Pancreas (tissue), 10 donors: ENCODE measurements at regions not wholly inside any gene's neighbourhood (a gene's known extent, or its start where the extent isn't known, plus 50 kb on each side); places are given as distances from the start of the nearest gene placed in this dataset.
"Not testable (repeated sequence)": the region's sequence is repeated elsewhere in the genome, so short reads cannot be mapped to it uniquely, and the experiment has no call there.

Experiments used
- ATAC-seq, 4 donors: fragments of 200-7000 bp; cut with Tn5 transposase; one replicate each; pipeline versions ENCODE4 v1.8.0 to v1.9.1; 2020; ENCODE audit warnings: mild to moderate bottlenecking in 4 of 4, moderate library complexity in 4 of 4
- DNase-seq, 6 donors: peaks; one replicate each; pipeline ENCODE4 v3.0.0-alpha.2; 2020
- FAIRE-seq: peaks from 2 replicates; lab custom pipeline; 2012; peaks lifted over from hg19 to GRCh38; lab: Jason Lieb, UNC
- H3K27ac ChIP-seq, 4 donors: fragments of 200-600 bp; sonication (generic); 1 replicate in 3 of 4; 2 replicates in 1 of 4; pipeline versions ENCODE4 v1.5.0 to v1.8.0; 2020
- H3K27me3 ChIP-seq, 4 donors: fragments of 200-600 bp; one replicate each; pipeline ENCODE4 v1.8.0; 2021
- H3K36me3 ChIP-seq, 3 donors: fragments of 200-600 bp; sonication (generic) in 1 of 3; one replicate each; pipeline versions ENCODE4 v1.5.0 to v1.8.0; 2020 to 2021
- H3K4me1 ChIP-seq, 3 donors: fragments of 200-600 bp; one replicate each; pipeline ENCODE4 v1.8.0; 2021
- H3K4me3 ChIP-seq, 4 donors: fragments of 200-600 bp; sonication (generic) in 2 of 4; one replicate each; pipeline versions ENCODE4 v1.5.0 to v1.8.0; 2020 to 2021
- H3K9me3 ChIP-seq, 4 donors: fragments of 200-600 bp; one replicate each; pipeline ENCODE4 v1.8.0; 2021
- WGBS, 2 donors: extraction: QIAGEN DNeasy Blood & Tissue Kit; methylation state at CpG; one replicate each; pipeline ENCODE4 v1.1.7; 2013; 5-methylcytosine and 5-hydroxymethylcytosine counted together
- intact Hi-C, 3 donors: fragments of 100-400 bp; cut with DNase I; formaldehyde crosslinking; loops; one replicate each; pipeline versions ENCODE4 v1.11.1 to v1.14.2; 2022
- donor health status: healthy with polysubstance abuse.
- donor health status: DM: no; HTN: no; CAD: no; lungs with moderate emphysema.
- donor health status: DM: no; HTN: no; CAD: no.
- donor health status: control.
- donor health status: control.
- donor health status: Bipolar disorder and iron deficiency.
- donor health status: DM: yes; HTN: yes; CAD: no.
- donor health status: DM: no; HTN: no; CAD: no.
- donor health status: DM: no; HTN: no; CAD: no.
- donor health status: DM: yes; HTN: yes; CAD: no.

GRCh38 chr21:6428498-6429092, 4092.8 kb upstream of the TPTE start:
- H3K27ac ChIP-seq, intact Hi-C loops, H3K27me3 ChIP-seq, H3K36me3 ChIP-seq, H3K4me1 ChIP-seq, H3K4me3 ChIP-seq, FAIRE-seq, H3K9me3 ChIP-seq: not testable (repeated sequence)
- peak in 2 of 4 donors; percentile 11 to 31 for ATAC-seq
- peak in 2 of 6 donors; percentile 7 to 12 for DNase-seq
- WGBS, 2 donors = 77 to 88% methylated on average over 5 to 6 of the region's 25 CpGs

GRCh38 chr21:6429924-6430323, 4091.5 kb upstream of the TPTE start:
- H3K4me3 ChIP-seq, ATAC-seq, intact Hi-C loops, H3K9me3 ChIP-seq, H3K36me3 ChIP-seq, H3K27ac ChIP-seq, FAIRE-seq, H3K4me1 ChIP-seq, DNase-seq, H3K27me3 ChIP-seq: not testable (repeated sequence)
- no CpG with 5 or more reads among the region's 8 CpGs for WGBS, 2 donors

- H3K27me3 ChIP-seq, intact Hi-C loops, H3K4me3 ChIP-seq, H3K27ac ChIP-seq, H3K4me1 ChIP-seq, FAIRE-seq, H3K36me3 ChIP-seq, H3K9me3 ChIP-seq: not testable (repeated sequence)
- ATAC-seq = peak in 2 of 4 donors; percentile 16 to 32
- WGBS, 2 donors = no CpG with 5 or more reads among the region's 12 CpGs
- DNase-seq = peak in 3 of 6 donors; percentile 17 to 64 (median 25)
Observed at GRCh38 chr21:6433149-6433548, 4088.2 kb upstream of the TPTE start.

DNA sequence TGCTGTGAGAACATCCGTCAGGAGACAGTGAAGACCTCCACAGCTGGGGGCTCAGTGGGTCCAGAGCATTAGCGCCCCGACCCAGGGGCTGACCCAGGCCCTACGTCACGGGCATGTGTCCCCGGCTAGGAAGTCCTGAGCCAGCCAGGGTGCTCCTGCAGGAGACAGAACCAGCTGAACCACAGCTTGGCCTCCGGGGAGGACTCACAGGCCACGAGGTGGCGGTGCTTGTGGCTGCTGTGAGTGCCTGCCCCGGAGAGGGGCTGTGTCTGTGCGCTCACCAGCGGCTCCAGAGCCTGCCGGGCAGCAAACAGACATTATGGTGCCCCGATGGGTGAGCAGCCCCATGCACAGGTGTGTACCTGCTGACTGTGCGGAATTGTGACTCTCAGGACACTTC, 4085.2 kb upstream of the TPTE start:
- 66% methylated on average over 6 of the region's 15 CpGs; no CpG with 5 or more reads in 1 of the 2 donors for WGBS, 2 donors
- H3K27me3 ChIP-seq, H3K4me1 ChIP-seq, FAIRE-seq, intact Hi-C loops, H3K4me3 ChIP-seq, H3K36me3 ChIP-seq, H3K9me3 ChIP-seq, ATAC-seq, H3K27ac ChIP-seq: not testable (repeated sequence)
- peak in 4 of 6 donors; percentile 7 to 27 (median 11) for DNase-seq

- H3K4me1 ChIP-seq, H3K4me3 ChIP-seq, FAIRE-seq, H3K27me3 ChIP-seq, H3K36me3 ChIP-seq, intact Hi-C loops, H3K9me3 ChIP-seq: not testable (repeated sequence)
- ATAC-seq (peak; percentile 74 to 93 (median 82)), DNase-seq (peak in 2 of 6 donors; percentile 12 to 27)
- H3K27ac ChIP-seq = peak overlapping the region in 1 of 4 donors; percentile 44
- no CpG with 5 or more reads among the region's 21 CpGs for WGBS, 2 donors
Observed at GRCh38 chr21:6436971-6437833, 4084.2 kb upstream of the TPTE start.

DNA sequence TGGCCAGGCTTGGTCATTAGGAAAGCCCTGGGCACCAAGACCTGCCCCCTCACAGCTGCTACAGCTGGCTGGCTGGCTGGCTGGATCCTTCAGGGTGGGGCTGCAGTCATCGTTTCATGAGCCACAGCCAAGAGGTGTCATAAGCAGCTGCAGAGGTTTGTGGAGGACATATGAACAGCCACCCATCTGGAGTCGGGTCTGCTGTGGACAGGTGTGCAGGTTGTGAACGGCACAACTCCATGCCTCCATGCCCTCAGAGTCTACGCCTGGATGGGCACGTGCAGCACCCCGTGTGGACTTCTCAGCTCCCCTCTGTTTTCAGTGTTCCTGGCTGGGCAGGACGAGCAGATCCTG, 4083.6 kb upstream of the TPTE start:
- DNase-seq = peak in 3 of 6 donors; percentile 10 to 47 (median 30)
- H3K27me3 ChIP-seq, FAIRE-seq, intact Hi-C loops, H3K4me1 ChIP-seq, H3K36me3 ChIP-seq, H3K9me3 ChIP-seq, H3K4me3 ChIP-seq: not testable (repeated sequence)
- WGBS, 2 donors = 14 to 25% methylated on average over 1 to 5 of the region's 7 CpGs
- peak overlapping the region in 1 of 4 donors; percentile 44 for H3K27ac ChIP-seq
- ATAC-seq = peak; percentile 51 to 64 (median 58)

DNA sequence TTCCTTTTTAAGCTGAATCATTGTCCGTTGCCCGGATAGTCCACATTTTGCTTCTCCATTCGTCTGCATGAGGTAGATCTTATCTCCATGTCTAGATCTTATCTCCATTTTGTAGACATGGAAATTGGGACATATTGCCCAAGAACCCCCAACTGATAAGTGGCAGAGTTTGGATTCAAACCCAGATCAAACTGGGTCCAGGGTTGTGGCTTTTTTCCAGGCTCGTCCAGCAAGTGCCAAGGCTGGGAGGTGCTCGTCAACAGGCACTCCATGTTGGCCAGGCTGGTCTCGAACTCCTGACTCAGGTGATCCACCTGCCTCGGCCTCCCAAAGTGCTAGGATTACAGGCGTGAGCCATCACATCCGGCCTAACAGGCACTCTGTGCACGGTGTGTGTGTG, 4082.3 kb upstream of the TPTE start:
- intact Hi-C loops, FAIRE-seq, H3K4me3 ChIP-seq, H3K27ac ChIP-seq, ATAC-seq, H3K27me3 ChIP-seq, H3K36me3 ChIP-seq, H3K9me3 ChIP-seq, H3K4me1 ChIP-seq: not testable (repeated sequence)
- 50 to 67% methylated on average over 1 to 3 of the region's 10 CpGs for WGBS, 2 donors
- peak in 3 of 6 donors; percentile 5 to 26 (median 9) for DNase-seq

- FAIRE-seq, intact Hi-C loops, H3K27me3 ChIP-seq, H3K9me3 ChIP-seq, H3K4me3 ChIP-seq, H3K27ac ChIP-seq, H3K36me3 ChIP-seq, H3K4me1 ChIP-seq, DNase-seq: not testable (repeated sequence)
- peak in 1 of 4 donors; percentile 35 for ATAC-seq
- WGBS, 2 donors = no CpG with 5 or more reads among the region's 26 CpGs
Observed at GRCh38 chr21:6454648-6455340, 4066.6 kb upstream of the TPTE start.

DNA sequence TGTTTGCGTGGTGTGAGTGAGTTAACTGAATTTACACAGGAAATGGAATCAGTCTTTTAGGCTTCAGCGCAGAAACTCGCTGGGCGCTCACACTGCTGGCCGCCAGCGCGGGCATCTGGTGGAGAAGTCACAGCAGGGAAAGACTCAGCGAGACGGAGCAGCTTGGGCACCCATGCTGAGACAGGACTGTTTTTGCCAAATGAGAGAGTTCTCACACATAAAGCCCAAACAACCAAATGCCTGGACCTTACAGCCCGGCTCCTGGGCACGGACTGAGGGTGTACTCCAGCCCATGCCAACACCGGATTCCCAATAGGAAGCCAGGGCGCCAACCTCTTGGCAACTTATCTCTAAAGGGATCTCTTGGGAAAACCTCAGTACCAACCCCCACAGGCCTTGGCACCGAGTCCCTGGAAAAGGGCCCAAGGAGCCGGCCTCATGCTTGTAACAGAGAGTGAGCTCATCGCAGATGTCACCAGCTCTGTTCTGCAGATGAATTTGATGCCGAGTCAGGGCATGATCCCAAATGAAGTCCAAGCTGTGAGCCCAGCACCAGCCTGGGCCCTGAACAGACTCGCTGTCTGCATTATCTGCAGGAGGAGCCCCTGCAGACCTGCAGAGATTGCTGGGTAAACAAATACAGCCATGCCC, 4065.2 kb upstream of the TPTE start:
- H3K27me3 ChIP-seq, H3K36me3 ChIP-seq, intact Hi-C loops, FAIRE-seq, H3K4me3 ChIP-seq, H3K27ac ChIP-seq, H3K4me1 ChIP-seq, H3K9me3 ChIP-seq, DNase-seq: not testable (repeated sequence)
- peak in 1 of 4 donors; percentile 48 for ATAC-seq
- no CpG with 5 or more reads among the region's 18 CpGs for WGBS, 2 donors

- intact Hi-C loops, H3K4me3 ChIP-seq, ATAC-seq, H3K9me3 ChIP-seq, H3K27me3 ChIP-seq, H3K27ac ChIP-seq, FAIRE-seq, H3K36me3 ChIP-seq, DNase-seq, H3K4me1 ChIP-seq: not testable (repeated sequence)
- WGBS, 2 donors = no CpG with 5 or more reads among the region's 12 CpGs
Observed at GRCh38 chr21:6459761-6460160, 4061.6 kb upstream of the TPTE start.

DNA sequence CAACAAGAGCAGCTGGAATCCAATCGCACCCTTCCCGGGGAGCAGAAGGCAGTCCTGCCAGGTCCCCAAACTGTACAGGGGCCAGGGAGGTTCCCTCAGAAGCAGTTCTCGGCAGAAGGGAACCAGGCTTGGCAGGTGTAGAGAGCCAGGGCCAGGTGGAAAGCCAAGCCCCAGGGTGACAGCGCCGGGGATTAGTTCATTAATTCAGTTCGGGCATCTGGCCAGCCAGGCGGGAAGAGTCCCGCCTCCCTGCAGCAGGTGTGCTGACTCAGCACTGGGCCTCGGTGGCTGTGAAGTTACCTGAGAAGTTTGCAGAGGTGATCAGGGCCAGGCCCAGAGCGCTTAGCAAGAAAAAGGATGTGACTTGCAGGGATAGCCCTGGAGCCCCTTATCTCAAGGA, 4060.0 kb upstream of the TPTE start:
- H3K27me3 ChIP-seq, intact Hi-C loops, H3K9me3 ChIP-seq, DNase-seq, H3K4me1 ChIP-seq, H3K4me3 ChIP-seq, FAIRE-seq, H3K36me3 ChIP-seq, H3K27ac ChIP-seq: not testable (repeated sequence)
- WGBS, 2 donors = no CpG with 5 or more reads among the region's 10 CpGs
- ATAC-seq = peak in 3 of 4 donors; percentile 64 to 72 (median 69)
